NCI-H1092 treated with DMSO at 0.1 percent for 48 hours (cell line): ENCODE measurements at regions not wholly inside any gene's neighbourhood (a gene's known extent, or its start where the extent isn't known, plus 50 kb on each side); places are given as distances from the start of the nearest gene placed in this dataset.
A peak's percentile ranks its signal among the peaks of the same experiment; 100 is the strongest.

Source experiments
- DNase-seq: peaks from one replicate; lab custom pipeline; 2025; lab: John Stamatoyannopoulos, UW

- DNase-seq = no peak
These were observed 597.9 kb downstream of the VRK1 start for GRCh38 chr14:97395068-97395467.

- DNase-seq = no peak
These were observed 604.5 kb downstream of the VRK1 start for GRCh38 chr14:97401714-97402113.

- DNase-seq = no peak
These were observed 605.1 kb downstream of the VRK1 start for GRCh38 chr14:97402279-97402678.

- DNase-seq = no peak
These were observed 610.7 kb downstream of the VRK1 start for GRCh38 chr14:97407701-97408407.

- no peak for DNase-seq
These were observed 611.3 kb downstream of the VRK1 start for GRCh38 chr14:97408503-97408902.

- DNase-seq = no peak
These were observed 612.0 kb downstream of the VRK1 start for GRCh38 chr14:97408937-97409815.

- no peak for DNase-seq
These were observed 613.8 kb downstream of the VRK1 start for GRCh38 chr14:97410667-97411620.

- no peak for DNase-seq
These were observed 614.9 kb downstream of the VRK1 start for GRCh38 chr14:97411938-97412612.

GRCh38 chr14:97413022-97413539 is 615.9 kb downstream of the VRK1 start:
- DNase-seq = no peak

GRCh38 chr14:97413966-97414717 is 617.0 kb downstream of the VRK1 start:
- no peak for DNase-seq

- no peak for DNase-seq
These were observed 617.5 kb downstream of the VRK1 start for GRCh38 chr14:97414718-97415098.

- peak; percentile 4 for DNase-seq
These were observed 618.7 kb downstream of the VRK1 start for GRCh38 chr14:97415907-97416306.

GRCh38 chr14:97416550-97416949 is 619.4 kb downstream of the VRK1 start:
- no peak for DNase-seq

- no peak for DNase-seq
These were observed 620.1 kb downstream of the VRK1 start for GRCh38 chr14:97417331-97417730.

GRCh38 chr14:97420211-97420610 is 623.0 kb downstream of the VRK1 start:
- no peak for DNase-seq

- no peak for DNase-seq
These were observed 629.6 kb downstream of the VRK1 start for GRCh38 chr14:97426776-97427175.

GRCh38 chr14:97428808-97429440 is 631.7 kb downstream of the VRK1 start:
- DNase-seq = no peak

- no peak for DNase-seq
These were observed 635.4 kb downstream of the VRK1 start for GRCh38 chr14:97432586-97432985.

- DNase-seq = no peak
These were observed 644.7 kb downstream of the VRK1 start for GRCh38 chr14:97441740-97442362.

GRCh38 chr14:97442363-97442762 is 645.2 kb downstream of the VRK1 start:
- DNase-seq = no peak
